ENCODE measurements at regions not wholly inside any gene's neighbourhood (a gene's known extent, or its start where the extent isn't known, plus 50 kb on each side); places are given as distances from the start of the nearest gene placed in this dataset.

DNA sequence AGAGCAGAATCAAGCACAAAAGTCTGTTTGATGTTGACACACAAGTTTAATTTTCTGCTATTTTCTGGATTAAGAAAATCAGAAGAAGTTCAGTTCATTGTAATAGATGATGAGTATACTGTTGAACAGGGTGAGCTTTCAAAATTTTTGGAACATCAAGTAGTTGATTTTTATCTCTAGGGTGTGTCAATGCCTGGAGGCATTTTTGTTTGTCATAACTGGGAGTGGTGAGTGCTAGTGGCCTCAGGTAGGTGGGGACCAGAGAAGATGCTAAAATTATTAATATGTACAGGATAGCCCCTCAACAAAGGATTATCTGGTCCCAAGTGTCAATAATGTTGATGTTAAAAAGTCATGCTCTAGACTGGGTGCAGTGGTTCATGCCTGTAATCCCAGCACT is 279.7 kb upstream of the GNPDA2 start (continued):
- TF ChIP-seq, protein P1, sequence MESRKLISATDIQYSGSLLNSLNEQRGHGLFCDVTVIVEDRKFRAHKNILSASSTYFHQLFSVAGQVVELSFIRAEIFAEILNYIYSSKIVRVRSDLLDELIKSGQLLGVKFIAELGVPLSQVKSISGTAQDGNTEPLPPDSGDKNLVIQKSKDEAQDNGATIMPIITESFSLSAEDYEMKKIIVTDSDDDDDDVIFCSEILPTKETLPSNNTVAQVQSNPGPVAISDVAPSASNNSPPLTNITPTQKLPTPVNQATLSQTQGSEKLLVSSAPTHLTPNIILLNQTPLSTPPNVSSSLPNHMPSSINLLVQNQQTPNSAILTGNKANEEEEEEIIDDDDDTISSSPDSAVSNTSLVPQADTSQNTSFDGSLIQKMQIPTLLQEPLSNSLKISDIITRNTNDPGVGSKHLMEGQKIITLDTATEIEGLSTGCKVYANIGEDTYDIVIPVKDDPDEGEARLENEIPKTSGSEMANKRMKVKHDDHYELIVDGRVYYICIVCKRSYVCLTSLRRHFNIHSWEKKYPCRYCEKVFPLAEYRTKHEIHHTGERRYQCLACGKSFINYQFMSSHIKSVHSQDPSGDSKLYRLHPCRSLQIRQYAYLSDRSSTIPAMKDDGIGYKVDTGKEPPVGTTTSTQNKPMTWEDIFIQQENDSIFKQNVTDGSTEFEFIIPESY (IDR thresholded peaks at IDR 0.05): no peak
- TF ChIP-seq JUND (IDR thresholded peaks at IDR 0.05): no peak

DNA sequence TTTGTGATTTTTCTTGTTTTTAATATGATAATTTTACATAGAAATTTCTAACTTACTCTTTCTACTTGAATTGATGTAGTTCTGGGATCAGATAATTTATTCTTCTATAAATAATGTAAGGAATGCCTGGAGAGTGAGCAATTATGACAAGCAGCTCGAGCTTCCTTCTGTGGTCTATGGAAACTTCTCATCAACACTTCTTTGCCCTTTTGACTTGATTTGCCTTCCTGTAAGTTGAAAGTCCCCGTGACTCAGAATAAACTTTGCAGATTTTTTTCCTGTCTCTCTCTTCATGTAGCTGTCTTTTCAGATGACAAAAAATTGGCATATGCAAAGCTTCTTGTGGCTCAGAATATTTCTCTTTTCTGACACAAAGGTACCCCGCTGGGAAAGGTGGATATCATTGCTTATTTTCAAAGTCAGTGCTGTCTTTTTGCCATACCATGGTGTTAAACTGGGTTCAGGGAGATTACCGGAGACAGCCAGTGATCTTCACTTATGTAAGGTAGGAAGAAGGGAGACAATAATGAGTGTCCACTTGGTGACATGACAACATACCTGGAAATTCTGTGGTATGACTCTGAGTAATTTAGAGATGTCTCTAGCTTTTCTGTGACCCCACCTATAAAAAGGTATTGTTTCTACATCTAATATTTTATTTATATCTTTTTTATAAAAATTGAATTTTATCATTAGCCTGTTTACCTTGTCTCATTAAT is 278.6 kb upstream of the GNPDA2 start:
- 45% methylated on average over 4 of the region's 4 CpGs for WGBS

DNA sequence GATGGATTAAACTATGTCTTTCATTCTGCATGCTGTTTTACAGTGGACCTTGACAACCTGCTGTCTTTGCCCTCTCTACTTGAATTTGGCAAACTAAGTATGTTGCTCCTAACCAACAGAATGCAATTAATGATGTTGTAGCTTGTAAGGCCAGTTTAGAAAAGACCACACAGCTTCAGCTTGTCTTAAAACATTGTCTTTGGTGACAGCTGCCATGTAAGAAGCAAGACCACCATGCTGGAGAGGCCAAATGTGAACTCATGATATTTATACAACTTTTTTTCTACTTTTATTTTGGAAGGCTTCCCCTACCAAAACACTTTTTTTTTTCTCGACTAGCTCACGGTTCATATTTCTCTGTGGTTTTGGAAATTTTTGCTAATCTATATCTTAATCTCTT is 278.0 kb upstream of the GNPDA2 start:
- no peak overlapping the region for H3K27ac ChIP-seq (ENCODE audit: low read depth in 1 of 2, low read length in 2 of 2)
- DNase-seq (ENCODE audit: low spot score): no peak
- H3K4me3 ChIP-seq (ENCODE audit: low read depth in 1 of 3, low read length in 3 of 3): no peak overlapping the region
- 70% methylated on average over 2 of the region's 2 CpGs for WGBS
- no peaks in the 10 kb centered on the region for H3K4me1 ChIP-seq (ENCODE audit: control insufficient read depth in 4 of 4, insufficient read depth in 4 of 4, low read length in 3 of 4)
- H3K9ac ChIP-seq (ENCODE audit: low read depth in 1 of 2, low read length in 2 of 2): no peak overlapping the region
- H3K9me3 ChIP-seq (ENCODE audit: control insufficient read depth in 4 of 4, low read length in 3 of 4): no peaks in the 10 kb centered on the region
- H3K27me3 ChIP-seq (ENCODE audit: control insufficient read depth in 4 of 4, insufficient read depth in 4 of 4, low read length in 3 of 4): no peaks in the 10 kb centered on the region
- no peaks in the 10 kb centered on the region for H3K36me3 ChIP-seq (ENCODE audit: control insufficient read depth in 4 of 4, insufficient read depth in 3 of 4, low read depth in 1 of 4, low read length in 3 of 4)
- TF ChIP-seq, protein P2, sequence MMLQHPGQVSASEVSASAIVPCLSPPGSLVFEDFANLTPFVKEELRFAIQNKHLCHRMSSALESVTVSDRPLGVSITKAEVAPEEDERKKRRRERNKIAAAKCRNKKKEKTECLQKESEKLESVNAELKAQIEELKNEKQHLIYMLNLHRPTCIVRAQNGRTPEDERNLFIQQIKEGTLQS (IDR thresholded peaks at IDR 0.05): no peak
- no peak for TF ChIP-seq SP1 (IDR thresholded peaks at IDR 0.05)
- TF ChIP-seq HNF4A (conservative IDR thresholded peaks at IDR 0.05): no peak
- TF ChIP-seq JUND (IDR thresholded peaks at IDR 0.05): no peak
- TF ChIP-seq, protein P3, sequence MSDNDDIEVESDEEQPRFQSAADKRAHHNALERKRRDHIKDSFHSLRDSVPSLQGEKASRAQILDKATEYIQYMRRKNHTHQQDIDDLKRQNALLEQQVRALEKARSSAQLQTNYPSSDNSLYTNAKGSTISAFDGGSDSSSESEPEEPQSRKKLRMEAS (IDR thresholded peaks at IDR 0.05): no peak
- no peak for TF ChIP-seq YY1 (IDR thresholded peaks at IDR 0.05)
- TF ChIP-seq EGR1 (IDR thresholded peaks at IDR 0.05; ENCODE audit: low read depth in 2 of 2): no peak
- no peak for TF ChIP-seq RXRA (IDR thresholded peaks at IDR 0.05)
- TF ChIP-seq RAD21 (IDR thresholded peaks at IDR 0.05): no peak

More for the DNA sequence above, 278.6 kb upstream of the GNPDA2 start:
- DNase-seq (ENCODE audit: low spot score): no peak
- H3K4me3 ChIP-seq (ENCODE audit: low read depth in 1 of 3, low read length in 3 of 3): no peak overlapping the region
- H3K4me1 ChIP-seq (ENCODE audit: control insufficient read depth in 4 of 4, insufficient read depth in 4 of 4, low read length in 3 of 4): no peaks in the 10 kb centered on the region
- H3K36me3 ChIP-seq (ENCODE audit: control insufficient read depth in 4 of 4, insufficient read depth in 3 of 4, low read depth in 1 of 4, low read length in 3 of 4): no peaks in the 10 kb centered on the region
- no peak overlapping the region for H3K9ac ChIP-seq (ENCODE audit: low read depth in 1 of 2, low read length in 2 of 2)
- H3K9me3 ChIP-seq (ENCODE audit: control insufficient read depth in 4 of 4, low read length in 3 of 4): no peaks in the 10 kb centered on the region
- no peak overlapping the region for H3K27ac ChIP-seq (ENCODE audit: low read depth in 1 of 2, low read length in 2 of 2)
- no peaks in the 10 kb centered on the region for H3K27me3 ChIP-seq (ENCODE audit: control insufficient read depth in 4 of 4, insufficient read depth in 4 of 4, low read length in 3 of 4)
- TF ChIP-seq JUND (IDR thresholded peaks at IDR 0.05) (no peak), NR2F2 (IDR thresholded peaks at IDR 0.05) (no peak), HNF4A (conservative IDR thresholded peaks at IDR 0.05) (no peak), GABPA (IDR thresholded peaks at IDR 0.05 in 1 of 2, conservative IDR thresholded peaks at IDR 0.05 in 1 of 2) (no peak), RXRA (IDR thresholded peaks at IDR 0.05) (no peak), FOXA1 (IDR thresholded peaks at IDR 0.05) (no peak), YY1 (IDR thresholded peaks at IDR 0.05) (no peak), FOXA2 (IDR thresholded peaks at IDR 0.05) (no peak)
- TF ChIP-seq, protein P1 (IDR thresholded peaks at IDR 0.05): no peak
- TF ChIP-seq, protein P2 (IDR thresholded peaks at IDR 0.05): no peak
- TF ChIP-seq, protein P4, sequence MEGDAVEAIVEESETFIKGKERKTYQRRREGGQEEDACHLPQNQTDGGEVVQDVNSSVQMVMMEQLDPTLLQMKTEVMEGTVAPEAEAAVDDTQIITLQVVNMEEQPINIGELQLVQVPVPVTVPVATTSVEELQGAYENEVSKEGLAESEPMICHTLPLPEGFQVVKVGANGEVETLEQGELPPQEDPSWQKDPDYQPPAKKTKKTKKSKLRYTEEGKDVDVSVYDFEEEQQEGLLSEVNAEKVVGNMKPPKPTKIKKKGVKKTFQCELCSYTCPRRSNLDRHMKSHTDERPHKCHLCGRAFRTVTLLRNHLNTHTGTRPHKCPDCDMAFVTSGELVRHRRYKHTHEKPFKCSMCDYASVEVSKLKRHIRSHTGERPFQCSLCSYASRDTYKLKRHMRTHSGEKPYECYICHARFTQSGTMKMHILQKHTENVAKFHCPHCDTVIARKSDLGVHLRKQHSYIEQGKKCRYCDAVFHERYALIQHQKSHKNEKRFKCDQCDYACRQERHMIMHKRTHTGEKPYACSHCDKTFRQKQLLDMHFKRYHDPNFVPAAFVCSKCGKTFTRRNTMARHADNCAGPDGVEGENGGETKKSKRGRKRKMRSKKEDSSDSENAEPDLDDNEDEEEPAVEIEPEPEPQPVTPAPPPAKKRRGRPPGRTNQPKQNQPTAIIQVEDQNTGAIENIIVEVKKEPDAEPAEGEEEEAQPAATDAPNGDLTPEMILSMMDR (IDR thresholded peaks at IDR 0.05; ENCODE audit: low read depth, low read length, missing input control): no peak

Measured in liver (tissue), 8 donors.